ENCODE measurements at regions not wholly inside any gene's neighbourhood (a gene's known extent, or its start where the extent isn't known, plus 50 kb on each side); places are given as distances from the start of the nearest gene placed in this dataset.

DNA sequence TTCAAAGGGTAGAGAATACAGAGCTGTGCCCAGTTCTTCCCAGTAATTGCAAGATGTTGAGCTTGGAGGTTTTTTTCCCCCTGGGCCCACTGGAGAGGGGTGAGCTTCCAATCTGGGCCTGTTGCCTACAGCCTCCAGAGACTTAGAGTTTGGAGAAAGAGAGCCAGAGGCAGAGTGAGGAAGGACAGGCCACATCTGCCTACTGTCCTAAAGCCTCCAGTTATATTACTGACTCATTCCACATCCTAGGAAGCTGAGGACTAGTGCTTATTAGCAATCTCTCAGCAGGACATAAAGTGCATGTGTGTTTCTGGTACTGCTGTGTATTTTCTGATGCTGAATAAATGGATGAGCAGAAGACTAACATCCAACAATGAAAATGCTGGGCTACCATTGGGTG lies 181.0 kb upstream of the MAMLD1 start:
- ATAC-seq (no peak), DNase-seq (no peak)
- H3K4me3 ChIP-seq: no peak overlapping the region
- no peaks in the 10 kb centered on the region for H3K4me1 ChIP-seq
- TF ChIP-seq, protein P1, sequence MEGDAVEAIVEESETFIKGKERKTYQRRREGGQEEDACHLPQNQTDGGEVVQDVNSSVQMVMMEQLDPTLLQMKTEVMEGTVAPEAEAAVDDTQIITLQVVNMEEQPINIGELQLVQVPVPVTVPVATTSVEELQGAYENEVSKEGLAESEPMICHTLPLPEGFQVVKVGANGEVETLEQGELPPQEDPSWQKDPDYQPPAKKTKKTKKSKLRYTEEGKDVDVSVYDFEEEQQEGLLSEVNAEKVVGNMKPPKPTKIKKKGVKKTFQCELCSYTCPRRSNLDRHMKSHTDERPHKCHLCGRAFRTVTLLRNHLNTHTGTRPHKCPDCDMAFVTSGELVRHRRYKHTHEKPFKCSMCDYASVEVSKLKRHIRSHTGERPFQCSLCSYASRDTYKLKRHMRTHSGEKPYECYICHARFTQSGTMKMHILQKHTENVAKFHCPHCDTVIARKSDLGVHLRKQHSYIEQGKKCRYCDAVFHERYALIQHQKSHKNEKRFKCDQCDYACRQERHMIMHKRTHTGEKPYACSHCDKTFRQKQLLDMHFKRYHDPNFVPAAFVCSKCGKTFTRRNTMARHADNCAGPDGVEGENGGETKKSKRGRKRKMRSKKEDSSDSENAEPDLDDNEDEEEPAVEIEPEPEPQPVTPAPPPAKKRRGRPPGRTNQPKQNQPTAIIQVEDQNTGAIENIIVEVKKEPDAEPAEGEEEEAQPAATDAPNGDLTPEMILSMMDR (IDR thresholded peaks at IDR 0.05): no peak
- intact Hi-C loops (cut with DNase I): no loop called here
- no peaks in the 10 kb centered on the region for H3K36me3 ChIP-seq (ENCODE audit: insufficient read depth in 1 of 2, low read depth in 1 of 2)
- no peak overlapping the region for H3K27ac ChIP-seq
- H3K9me3 ChIP-seq: no peaks in the 10 kb centered on the region
- H3K27me3 ChIP-seq (ENCODE audit: insufficient read depth in 3 of 3, low read length in 2 of 3): peaks cover 0 to 3% (median 0%) of the 10 kb centered on the region in 3 donors

GRCh38 chrX:150184491-150184890 lies 178.6 kb upstream of the MAMLD1 start:
- H3K36me3 ChIP-seq (ENCODE audit: insufficient read depth in 1 of 2, low read depth in 1 of 2): no peaks in the 10 kb centered on the region
- ATAC-seq: no peak
- no peaks in the 10 kb centered on the region for H3K4me1 ChIP-seq
- no peaks in the 10 kb centered on the region for H3K9me3 ChIP-seq
- 73 to 86% (median 78%) methylated on average over 3 of the region's 3 CpGs for WGBS, 3 donors
- H3K4me3 ChIP-seq: no peak overlapping the region
- DNase-seq: no peak
- TF ChIP-seq, protein P1 (IDR thresholded peaks at IDR 0.05): no peak
- intact Hi-C loops (cut with DNase I): no loop called here
- H3K27ac ChIP-seq: no peak overlapping the region
- H3K27me3 ChIP-seq (ENCODE audit: insufficient read depth in 3 of 3, low read length in 2 of 3): peaks cover 0 to 3% (median 0%) of the 10 kb centered on the region in 3 donors

DNA sequence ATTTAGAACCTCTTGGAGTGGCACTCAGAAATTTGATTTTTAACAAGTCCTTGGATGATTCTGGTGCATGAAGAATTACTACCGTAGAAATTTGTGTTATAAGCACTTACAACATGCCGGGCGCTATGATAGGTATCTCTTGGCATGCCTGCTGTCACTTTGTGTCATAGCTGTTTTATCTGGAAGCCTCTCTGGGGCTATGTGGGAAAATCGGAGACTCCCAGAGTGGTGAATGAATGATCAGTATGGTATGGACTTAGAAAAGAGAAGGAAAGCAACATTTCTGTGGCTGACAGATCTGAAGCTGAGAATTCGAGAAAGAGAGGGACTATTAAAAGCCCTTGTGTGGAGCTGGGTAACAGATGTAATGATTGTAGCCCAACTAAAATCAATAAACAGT lies 177.4 kb upstream of the MAMLD1 start:
- 70 to 91% (median 84%) methylated on average over 5 of the region's 5 CpGs for WGBS, 3 donors

GRCh38 chrX:150192816-150193215 lies 170.3 kb upstream of the MAMLD1 start:
- DNase-seq: no peak
- TF ChIP-seq, protein P1 (IDR thresholded peaks at IDR 0.05): no peak
- H3K27me3 ChIP-seq (ENCODE audit: insufficient read depth in 3 of 3, low read length in 2 of 3): no peaks in the 10 kb centered on the region
- H3K36me3 ChIP-seq (ENCODE audit: insufficient read depth in 1 of 2, low read depth in 1 of 2): no peaks in the 10 kb centered on the region
- intact Hi-C loops (cut with DNase I): no loop called here
- 53 to 71% (median 57%) methylated on average over 5 of the region's 5 CpGs for WGBS, 3 donors
- H3K9me3 ChIP-seq: no peaks in the 10 kb centered on the region
- no peaks in the 10 kb centered on the region for H3K4me1 ChIP-seq
- H3K4me3 ChIP-seq: no peak overlapping the region
- no peak overlapping the region for H3K27ac ChIP-seq
- ATAC-seq: no peak

More for the DNA sequence above, 177.4 kb upstream of the MAMLD1 start:
- H3K36me3 ChIP-seq (ENCODE audit: insufficient read depth in 1 of 2, low read depth in 1 of 2): no peaks in the 10 kb centered on the region
- DNase-seq: no peak
- intact Hi-C loops (cut with DNase I): no loop called here
- TF ChIP-seq, protein P1 (IDR thresholded peaks at IDR 0.05): no peak
- H3K27ac ChIP-seq: no peak overlapping the region
- no peaks in the 10 kb centered on the region for H3K4me1 ChIP-seq
- no peaks in the 10 kb centered on the region for H3K9me3 ChIP-seq
- no peak overlapping the region for H3K4me3 ChIP-seq
- no peak for ATAC-seq
- H3K27me3 ChIP-seq (ENCODE audit: insufficient read depth in 3 of 3, low read length in 2 of 3): peaks cover 0 to 3% (median 0%) of the 10 kb centered on the region in 3 donors

- H3K4me3 ChIP-seq: no peak overlapping the region
- no peak for ATAC-seq
- intact Hi-C loops (cut with DNase I): no loop called here
- 68 to 74% (median 73%) methylated on average over 2 to 3 of the region's 3 CpGs for WGBS, 3 donors
- no peaks in the 10 kb centered on the region for H3K4me1 ChIP-seq
- no peak overlapping the region for H3K27ac ChIP-seq
- no peak for DNase-seq
- H3K36me3 ChIP-seq (ENCODE audit: insufficient read depth in 1 of 2, low read depth in 1 of 2): no peaks in the 10 kb centered on the region
- no peaks in the 10 kb centered on the region for H3K27me3 ChIP-seq (ENCODE audit: insufficient read depth in 3 of 3, low read length in 2 of 3)
- TF ChIP-seq, protein P1 (IDR thresholded peaks at IDR 0.05): no peak
- no peaks in the 10 kb centered on the region for H3K9me3 ChIP-seq
These were observed 166.8 kb upstream of the MAMLD1 start for GRCh38 chrX:150196285-150196684.
